ENCODE measurements at regions not wholly inside any gene's neighbourhood (a gene's known extent, or its start where the extent isn't known, plus 50 kb on each side); places are given as distances from the start of the nearest gene placed in this dataset.
"Not testable (repeated sequence)": the region's sequence is repeated elsewhere in the genome, so short reads cannot be mapped to it uniquely, and the experiment has no call there.

DNA sequence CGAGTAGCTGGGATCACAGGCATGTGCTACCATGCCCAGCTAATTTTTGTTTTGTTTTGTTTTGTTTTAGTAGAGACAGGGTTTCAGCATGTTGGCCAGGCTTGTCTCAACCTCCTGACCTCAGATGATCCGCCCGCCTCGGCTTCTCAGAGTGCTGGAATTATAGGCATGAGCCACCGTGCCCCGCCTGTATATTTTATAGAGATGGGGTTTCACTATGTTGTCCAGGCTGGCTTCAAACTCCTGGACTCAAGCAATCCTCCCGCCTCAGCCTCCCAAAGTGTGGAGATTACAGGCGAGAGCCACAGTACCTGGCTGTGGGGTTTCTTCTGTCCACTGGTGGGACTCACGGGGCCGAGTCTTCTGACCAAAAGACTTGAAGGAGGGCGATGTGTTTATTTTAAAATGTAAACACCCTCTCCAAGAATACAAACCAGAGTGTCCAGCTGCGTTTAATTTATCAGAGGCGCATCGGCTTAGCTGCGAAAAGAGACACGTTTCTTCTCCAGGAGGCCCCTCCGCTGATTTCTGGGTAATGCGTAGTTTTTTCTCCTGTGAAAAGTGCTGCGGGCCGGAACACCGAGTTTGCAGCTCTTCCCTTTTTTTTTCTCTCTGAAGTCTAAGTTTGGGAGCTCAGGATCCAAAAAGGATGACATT, 86.9 kb upstream of the CIBAR2 start:
- DNase-seq (ENCODE audit: insufficient read length, low spot score) (no peak), FAIRE-seq (no peak)
- TF ChIP-seq POLR2A (IDR thresholded peaks at IDR 0.05; ENCODE audit: low read depth, low read length): no peak

DNA sequence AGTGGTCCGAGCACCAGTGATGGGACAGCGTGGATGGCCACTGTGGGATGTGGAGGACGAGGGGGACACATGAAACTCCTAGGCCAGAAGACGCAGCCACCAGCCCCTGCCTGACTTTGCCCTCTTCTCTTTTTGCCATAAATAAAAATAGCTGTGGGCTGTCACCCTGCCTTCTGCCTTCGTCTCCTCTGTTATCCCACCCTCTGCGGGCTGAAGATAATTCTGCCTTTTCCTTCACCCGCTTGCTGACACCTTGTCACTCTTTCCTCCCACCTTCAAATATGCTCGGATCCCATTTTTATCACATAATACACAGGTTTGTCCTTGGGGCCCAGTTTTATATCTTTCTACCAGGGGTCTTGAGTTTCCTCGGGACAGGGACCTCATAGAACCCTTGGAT, 87.6 kb upstream of the CIBAR2 start:
- no peak for FAIRE-seq
- no peak for TF ChIP-seq POLR2A (IDR thresholded peaks at IDR 0.05; ENCODE audit: low read depth, low read length)
- DNase-seq (ENCODE audit: insufficient read length, low spot score): no peak

DNA sequence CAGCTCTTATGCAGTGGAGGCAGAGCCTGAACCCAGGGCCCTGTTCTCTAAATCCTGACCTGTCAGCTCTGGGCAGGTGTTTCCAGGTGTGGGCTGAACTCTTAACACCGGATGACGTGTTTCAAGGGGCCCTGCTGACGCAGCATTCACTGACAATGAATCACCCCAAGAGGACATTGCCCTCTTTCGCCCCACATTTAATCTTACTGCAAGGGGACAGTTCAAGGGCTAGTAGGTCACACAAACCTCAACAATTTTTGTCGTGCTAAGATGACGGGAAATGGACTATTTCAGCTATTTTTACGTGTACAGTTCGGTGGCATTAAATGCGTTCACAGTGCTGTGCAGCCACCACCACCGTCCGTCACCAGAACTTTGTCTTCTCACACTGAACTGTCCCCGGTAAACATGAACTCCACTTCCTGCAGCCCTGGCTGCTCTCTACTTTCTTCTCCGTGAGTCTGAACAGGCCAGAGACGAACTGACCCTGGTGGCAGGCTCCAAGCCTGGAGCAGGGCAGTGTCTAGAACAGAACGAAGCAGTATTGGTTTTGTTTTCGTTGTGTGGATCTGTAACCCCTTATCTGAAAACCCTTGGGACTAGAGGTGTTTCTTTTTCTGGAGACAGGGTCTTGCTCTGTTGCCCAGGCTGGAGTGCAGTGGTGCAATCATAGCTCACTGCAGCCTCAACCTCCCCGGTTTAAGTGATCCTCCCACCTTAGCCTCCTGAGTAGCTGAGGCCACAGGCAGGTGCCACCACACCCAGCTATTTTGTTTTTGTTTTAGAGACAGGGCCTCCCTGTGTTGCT, 88.4 kb upstream of the CIBAR2 start:
- FAIRE-seq (no peak), DNase-seq (ENCODE audit: insufficient read length, low spot score) (no peak)
- TF ChIP-seq POLR2A (IDR thresholded peaks at IDR 0.05; ENCODE audit: low read depth, low read length): no peak

DNA sequence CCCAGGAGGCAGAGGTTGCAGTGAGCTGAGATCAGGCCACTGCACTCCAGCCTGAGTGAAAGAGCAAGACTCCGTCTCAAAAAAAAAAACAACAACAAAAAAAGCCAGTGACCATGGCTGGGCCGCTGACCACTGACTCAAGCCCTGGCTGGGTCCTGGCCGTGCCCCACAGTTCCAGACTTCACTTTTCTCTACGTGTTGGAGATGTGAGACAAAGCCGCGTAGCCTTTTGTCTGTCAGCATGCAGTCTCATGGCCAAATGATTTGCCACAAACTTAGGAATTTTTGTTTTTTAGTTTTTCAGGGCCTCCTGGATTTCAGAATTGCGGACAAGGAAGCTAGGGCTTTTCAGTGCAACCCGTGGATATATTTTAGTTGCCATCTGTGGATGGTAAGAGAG, 89.3 kb upstream of the CIBAR2 start:
- DNase-seq (ENCODE audit: insufficient read length, low spot score) (no peak), FAIRE-seq (no peak)
- no peak for TF ChIP-seq POLR2A (IDR thresholded peaks at IDR 0.05; ENCODE audit: low read depth, low read length)

DNA sequence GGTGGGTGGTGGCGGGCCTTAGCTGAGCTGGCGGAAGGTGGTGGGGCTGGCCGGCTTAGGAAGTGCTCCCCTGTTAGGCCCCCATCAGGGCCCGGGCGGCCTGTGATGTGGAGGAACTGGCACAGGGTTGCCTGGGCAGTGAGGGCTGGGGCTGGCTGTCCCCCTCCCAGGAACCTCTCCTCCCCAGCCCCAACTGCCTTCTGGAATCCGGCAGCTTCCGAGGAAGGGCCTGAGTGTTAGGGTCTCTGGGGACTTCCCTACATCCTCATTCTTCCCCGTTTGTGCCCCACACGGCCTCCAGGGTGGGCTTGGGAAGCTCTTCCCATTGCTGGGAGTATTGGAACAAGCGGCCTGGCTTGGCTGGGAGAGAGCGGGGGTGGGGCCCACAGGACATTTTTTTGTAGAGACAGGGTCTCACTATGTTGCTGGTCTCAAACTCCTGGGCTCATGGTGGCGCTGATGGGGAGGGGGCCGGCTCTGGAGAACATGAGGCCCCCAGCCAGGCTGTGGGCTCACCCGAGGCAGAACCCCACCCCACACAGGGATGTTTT, 89.9 kb upstream of the CIBAR2 start:
- no peak for TF ChIP-seq POLR2A (IDR thresholded peaks at IDR 0.05; ENCODE audit: low read depth, low read length)
- no peak for FAIRE-seq
- DNase-seq (ENCODE audit: insufficient read length, low spot score): no peak

DNA sequence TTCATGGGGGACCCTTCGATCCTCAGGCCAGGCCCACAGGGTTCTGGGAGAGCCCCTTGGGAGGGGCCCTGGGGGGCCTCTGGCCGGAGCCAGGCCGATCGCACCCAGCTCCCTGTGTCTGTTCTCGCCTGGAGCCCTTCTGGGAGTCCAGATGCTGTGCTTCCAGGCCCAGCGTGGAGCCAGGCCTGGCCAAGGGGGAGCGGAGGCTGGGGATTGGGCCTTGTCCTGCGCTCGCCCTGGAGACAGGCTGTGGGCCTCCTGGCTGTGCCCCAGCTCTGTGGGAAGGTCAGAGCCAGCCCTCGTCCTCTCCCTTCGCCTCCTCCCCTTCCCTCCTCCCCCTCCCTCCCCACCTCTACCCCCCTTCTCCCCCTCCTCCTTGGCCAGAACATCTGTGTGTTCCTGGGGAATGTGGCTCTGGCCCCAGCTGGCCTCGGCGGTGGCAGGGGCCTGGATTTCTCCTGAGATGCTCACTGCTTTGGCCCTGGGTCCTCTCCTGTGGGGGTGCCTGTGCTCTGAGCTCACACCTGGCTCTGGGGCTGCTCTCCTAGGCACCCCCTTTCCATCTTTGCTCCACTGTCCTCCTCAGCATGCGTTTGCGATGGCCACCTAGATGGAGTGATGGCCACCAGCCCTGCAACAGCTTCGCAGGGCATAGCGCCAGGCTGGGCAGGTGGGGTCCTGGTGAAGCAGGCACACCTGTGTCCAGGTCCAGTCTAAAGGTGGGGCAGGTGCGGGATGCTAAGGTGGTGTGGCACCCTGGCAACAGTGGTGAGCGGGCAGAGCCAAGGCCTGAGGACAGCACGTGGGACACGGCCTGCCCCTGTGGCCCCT, 90.6 kb upstream of the CIBAR2 start:
- no peak for DNase-seq (ENCODE audit: insufficient read length, low spot score)
- TF ChIP-seq POLR2A (IDR thresholded peaks at IDR 0.05; ENCODE audit: low read depth, low read length): no peak
- no peak for FAIRE-seq

DNA sequence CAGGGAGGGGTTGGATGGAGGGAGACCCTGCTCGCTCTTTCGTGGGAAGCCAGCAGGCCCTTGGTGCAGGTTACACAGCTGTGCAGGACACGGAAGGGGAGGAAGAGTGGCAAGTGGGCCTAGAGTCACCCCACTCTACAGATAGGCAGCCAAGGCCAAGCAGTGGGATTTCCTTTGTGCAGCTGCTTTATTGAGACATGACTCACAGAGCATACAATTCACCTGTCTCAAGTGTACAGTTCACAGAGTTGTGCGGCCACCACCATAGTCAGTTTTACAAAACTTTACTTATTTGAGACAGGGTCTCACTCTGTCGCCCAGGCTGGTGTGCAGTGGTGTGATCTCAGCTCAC, 91.2 kb upstream of the CIBAR2 start:
- no peak for FAIRE-seq
- no peak for TF ChIP-seq POLR2A (IDR thresholded peaks at IDR 0.05; ENCODE audit: low read depth, low read length)
- DNase-seq (ENCODE audit: insufficient read length, low spot score): no peak

DNA sequence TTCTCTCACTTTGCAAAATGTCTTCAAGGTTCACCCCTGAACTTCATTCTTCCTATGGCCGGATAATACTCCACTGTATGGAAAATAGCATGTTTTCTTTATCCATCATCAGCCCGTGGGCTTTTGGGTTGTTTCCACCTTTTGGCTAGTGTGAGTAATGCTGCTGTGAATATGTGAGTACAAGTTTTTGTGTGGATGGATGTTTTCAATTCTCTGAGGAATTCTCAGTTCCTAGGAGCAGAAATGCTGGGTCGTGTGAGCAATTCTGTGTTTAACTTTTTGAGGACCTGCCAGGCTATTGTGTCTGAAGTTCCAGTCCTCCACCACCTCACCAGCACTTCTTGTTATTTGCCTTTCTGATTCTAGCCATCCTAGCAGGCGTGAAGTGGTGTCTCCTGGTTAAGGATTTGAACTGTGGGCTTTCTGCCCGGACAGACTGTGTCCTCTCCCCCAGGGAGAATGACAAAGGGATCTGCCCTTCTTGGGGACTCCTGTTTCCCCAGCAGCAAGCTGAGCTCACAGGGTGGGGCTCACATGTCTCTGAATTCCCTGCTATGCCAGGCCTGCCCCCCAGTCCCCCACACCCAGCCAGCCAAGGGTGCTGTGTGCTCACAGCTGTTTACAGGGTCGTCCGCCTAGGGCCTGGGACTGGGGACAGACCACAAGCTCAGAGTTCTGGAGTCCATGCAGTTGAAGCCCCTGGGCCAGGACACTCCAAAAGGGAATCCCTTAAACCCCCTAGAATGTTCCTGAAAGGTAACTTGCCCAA, 92.2 kb upstream of the CIBAR2 start:
- DNase-seq (ENCODE audit: insufficient read length, low spot score) (no peak), FAIRE-seq (no peak)
- no peak for TF ChIP-seq POLR2A (IDR thresholded peaks at IDR 0.05; ENCODE audit: low read depth, low read length)

DNA sequence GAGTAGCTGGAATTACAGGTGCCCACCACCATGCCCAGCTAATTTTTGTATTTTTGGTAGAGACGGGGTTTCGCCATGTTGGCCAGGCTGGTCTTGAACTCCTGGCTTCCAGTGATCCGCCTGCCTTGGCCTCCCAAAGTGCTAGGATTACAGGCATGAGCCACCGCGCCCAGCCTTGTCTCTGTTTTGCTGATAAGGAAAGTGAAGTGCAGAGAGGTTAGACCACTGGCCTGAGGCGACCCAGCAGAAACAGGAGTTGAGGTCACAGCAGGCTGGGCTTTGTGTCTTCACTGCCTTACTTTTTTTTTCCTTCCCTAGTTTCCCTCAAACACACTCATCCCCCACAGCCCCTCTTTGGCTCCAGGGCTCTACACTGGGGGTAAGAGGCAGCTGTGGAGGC, 93.0 kb upstream of the CIBAR2 start:
- DNase-seq (ENCODE audit: insufficient read length, low spot score); FAIRE-seq: not testable (repeated sequence)

DNA sequence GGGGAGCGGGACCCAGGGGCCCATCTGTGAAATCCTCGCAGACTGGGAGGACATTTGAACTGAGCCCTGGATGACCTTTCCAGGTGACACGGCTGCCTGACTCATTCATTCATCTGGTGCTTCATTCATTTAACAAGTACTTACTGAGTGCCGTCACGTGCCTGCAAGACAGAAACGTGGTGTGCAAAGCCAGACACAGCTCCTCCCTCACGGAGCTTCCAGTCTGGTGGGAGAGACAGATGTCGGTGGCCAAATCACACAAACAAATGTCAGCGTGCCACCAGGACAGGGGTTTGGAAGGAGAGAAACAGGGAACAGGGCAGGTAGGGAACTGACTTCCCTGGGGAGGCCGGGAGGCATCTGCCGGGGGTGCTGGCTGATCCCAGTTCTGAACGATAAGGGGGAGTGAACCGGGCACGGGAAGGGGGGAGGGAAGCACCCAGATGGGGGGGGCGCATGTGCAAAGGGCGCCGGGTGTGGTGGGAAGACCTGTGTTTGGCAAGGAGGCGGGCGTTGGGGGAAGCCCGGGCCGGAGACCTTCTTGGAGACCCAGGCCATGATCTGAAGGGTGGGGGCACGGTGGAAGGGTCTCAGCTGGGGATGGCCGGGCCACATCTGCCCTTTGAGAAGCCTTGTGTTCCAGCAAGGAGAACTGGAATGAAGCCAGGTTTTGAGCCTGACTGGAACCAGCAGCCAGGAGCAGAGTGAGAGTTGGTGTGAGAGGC, 93.6 kb upstream of the CIBAR2 start:
- no peak for TF ChIP-seq POLR2A (IDR thresholded peaks at IDR 0.05; ENCODE audit: low read depth, low read length)
- DNase-seq (ENCODE audit: insufficient read length, low spot score): no peak
- no peak for FAIRE-seq

DNA sequence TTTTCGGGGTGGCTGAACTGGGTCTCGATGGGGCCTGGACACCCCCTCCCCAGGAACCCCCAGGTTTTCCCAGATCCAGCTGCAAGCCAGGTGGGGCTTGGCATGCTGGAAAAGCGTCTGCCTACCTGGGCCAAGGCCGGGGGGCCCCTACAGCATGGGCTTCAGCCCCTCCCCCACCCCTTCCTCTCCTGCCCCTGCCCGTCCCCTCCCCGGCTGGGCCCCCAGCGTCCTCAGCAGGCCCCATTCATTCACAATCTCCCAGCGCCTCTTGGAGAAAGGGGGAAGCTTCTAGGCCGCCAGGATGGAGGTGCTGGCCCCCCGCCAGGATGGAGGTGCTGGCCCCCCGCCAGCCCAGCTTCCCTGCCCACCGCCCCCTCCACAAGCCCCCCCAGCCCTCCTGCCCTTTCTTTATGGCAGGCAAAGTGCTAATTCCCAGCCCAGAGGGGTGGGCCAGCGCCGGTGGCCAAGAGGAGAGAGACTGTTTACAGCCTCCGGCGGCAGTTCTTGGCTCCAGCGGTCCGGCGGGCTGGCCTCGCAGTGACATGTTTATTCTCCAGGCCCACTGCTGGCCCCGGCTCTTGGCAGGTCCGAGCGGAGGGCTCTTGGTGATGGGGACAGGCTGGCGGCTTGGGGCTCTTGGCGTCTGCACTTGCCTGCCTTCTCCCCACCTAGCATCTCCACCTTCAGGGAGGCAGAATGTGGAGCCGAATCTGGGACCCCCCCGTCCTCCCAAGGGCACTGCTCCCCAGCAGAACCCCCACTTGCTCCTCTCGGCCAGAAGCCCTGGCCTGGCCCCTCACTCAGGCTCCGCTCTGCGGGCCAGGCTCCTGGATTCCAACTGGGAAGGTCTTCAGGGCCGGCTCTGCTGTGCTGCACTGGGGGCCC, 94.4 kb upstream of the CIBAR2 start:
- no peak for TF ChIP-seq POLR2A (IDR thresholded peaks at IDR 0.05; ENCODE audit: low read depth, low read length)
- no peak for FAIRE-seq
- no peak for DNase-seq (ENCODE audit: insufficient read length, low spot score)

DNA sequence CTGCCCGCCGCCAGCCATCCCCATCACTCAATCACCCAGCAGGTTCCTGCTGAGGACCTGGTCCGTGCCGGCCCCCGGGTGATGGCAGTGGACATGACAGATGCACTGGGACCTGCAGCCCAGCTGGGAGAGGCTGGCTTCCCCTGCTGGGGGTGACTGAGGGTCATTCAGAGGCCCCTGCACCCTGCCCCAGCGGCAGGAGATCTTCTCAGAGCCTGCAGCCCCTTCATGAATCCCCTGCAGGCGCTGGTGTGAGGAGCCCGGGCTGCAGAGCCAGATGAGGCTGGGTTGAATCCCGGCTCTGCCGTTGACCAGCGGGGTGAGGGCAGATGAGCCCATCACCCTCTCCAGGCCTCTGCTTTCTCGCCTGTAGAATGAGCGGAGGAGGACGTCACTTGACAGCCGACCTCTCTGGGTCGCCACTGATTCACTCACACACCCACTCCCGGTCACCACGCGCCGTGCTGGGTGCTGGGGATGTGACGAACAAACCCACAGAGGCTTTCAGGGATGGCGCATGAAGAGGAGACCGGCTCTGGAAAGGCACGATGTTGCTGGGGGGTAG, 95.2 kb upstream of the CIBAR2 start:
- TF ChIP-seq POLR2A (IDR thresholded peaks at IDR 0.05; ENCODE audit: low read depth, low read length): no peak
- FAIRE-seq: no peak
- no peak for DNase-seq (ENCODE audit: insufficient read length, low spot score)
